NCI-H2171 treated with DMSO at 0.1 percent for 48 hours (cell line): ENCODE measurements at regions not wholly inside any gene's neighbourhood (a gene's known extent, or its start where the extent isn't known, plus 50 kb on each side); places are given as distances from the start of the nearest gene placed in this dataset.
A peak's percentile ranks its signal among the peaks of the same experiment; 100 is the strongest.
"Not testable (repeated sequence)": the region's sequence is repeated elsewhere in the genome, so short reads cannot be mapped to it uniquely, and the experiment has no call there.

Source experiments
- DNase-seq: peaks from one replicate; lab custom pipeline; 2025; lab: John Stamatoyannopoulos, UW

DNA sequence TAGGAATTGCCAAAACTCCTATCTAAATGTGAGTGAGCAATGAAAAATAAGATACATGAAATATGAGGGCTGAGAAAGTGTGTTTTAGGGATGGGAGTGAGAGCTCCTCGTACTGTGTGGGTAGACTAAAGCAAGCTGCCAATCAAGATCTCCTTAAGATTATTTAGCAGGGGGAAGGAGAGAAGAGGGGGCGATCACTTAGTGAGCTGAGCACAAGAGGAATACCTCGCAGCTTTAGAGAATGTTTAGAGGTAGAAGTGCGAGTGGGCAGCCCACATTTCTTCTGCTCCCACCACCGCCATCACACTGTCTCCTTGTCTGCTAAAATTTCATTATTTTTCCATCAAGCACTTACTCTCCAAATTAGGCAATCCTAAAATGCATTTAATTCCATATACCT is 312.6 kb downstream of the ALDH8A1 start:
- no peak for DNase-seq

DNA sequence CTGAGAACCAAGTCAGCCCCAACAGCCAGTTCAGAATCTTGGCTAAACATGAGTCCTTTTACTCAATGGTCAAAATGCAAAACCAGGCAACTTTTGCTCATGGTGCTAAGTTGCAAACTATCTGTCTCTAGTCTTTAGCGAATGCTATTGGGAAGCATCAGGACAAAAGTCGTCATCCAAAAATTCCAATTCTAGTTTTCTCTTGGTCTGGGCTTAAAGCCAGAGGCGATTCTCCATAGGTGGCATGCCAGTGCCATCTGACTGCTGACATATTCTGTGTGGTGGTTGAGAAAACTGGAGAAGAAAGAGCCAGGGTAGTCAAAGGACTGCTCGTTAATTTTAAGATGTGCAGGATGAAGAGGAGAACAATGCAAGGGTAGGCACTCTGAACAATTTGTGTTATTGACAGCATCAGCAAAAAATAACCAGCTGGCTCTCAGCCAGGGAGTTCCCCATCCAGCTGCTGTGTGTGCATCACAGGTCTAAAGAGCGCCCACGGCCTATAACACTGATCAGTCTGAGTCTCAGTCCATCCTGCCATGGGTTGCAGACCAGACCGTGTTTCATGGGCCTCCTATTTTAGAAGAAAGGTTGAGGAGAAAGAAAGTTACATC is 313.6 kb downstream of the ALDH8A1 start:
- peak; percentile 39 for DNase-seq

DNA sequence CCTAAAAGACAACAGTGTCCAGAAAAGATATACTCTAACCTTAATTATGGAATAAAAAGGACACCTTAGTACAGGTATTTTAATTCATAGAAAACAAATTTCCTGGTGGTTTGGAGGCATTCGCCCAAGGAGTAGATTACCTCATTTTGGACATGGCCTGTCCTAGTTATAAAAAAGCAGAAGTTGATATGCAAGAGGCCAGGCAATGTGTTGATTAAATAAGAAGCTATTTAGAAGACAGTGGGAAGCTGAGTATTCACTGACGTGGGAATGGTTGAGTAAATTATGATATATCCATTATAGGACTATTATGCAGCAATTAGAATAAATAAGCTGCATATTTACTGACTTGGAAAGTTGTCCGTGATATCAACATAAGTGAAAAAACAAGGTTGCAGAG is 314.9 kb downstream of the ALDH8A1 start:
- DNase-seq = no peak

DNA sequence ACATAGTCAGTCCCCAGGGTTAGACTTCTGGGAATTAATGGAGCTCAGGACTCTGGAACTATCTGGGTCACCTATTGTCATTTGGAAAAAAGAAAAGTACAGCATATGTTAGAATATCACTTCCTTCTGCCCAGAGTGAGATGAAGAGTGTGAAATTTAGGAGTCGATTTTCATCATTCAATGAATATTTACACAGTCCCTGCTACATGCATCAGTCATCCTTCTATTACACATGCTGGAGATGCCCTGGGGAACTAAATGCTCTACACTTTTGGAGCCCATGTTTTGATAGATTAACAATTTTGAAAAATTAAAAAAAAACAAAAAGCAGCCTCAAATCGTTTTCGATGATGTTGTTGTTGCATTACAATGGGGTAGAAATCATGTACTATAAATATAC is 315.4 kb downstream of the ALDH8A1 start:
- DNase-seq = no peak

DNA sequence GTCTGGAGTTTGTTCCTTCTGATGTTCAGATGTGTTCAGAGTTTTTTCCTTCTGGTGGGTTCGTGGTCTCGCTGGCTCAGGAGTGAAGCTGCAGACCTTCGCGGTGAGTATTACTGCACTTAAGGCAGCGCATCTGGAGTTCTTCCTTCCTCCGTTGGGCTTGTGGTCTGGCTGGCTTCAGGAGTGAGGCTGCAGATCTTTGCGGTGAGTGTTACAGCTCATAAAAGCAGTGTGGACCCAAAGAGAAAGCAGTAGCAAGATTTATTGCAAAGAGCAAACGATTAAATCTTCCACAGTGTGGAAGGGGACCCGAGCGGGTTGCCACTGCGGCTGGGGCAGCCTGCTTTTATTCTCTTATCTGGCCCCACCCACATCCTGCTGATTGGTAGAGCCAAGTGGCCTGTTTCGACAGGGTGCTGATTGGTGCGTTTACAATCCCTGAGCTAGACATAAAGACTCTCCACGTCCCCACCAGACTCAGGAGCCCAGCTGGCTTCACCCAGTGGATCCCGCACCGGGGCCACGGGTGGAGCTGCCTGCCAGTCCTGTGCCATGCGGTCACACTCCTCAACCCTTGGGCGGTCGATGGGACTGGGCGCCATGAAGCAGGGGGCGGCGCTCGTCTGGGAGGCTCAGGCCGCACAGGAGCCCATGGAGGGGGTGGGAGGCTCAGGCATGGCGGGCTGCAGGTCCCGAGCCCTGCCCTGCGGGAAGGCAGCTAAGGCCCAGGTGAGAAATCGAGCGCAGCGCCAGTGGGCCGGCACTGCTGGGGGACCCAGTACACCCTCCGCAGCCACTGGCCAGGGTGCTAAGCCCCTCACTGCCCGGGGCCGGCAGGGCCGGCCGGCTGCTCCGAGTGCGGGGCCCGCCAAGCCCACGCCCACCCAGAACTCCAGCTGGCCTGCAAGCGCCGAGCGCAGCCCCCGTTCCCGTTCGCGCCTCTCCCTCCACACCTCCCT is 315.3 kb upstream of the SGK1 start:
- DNase-seq = not testable (repeated sequence)

DNA sequence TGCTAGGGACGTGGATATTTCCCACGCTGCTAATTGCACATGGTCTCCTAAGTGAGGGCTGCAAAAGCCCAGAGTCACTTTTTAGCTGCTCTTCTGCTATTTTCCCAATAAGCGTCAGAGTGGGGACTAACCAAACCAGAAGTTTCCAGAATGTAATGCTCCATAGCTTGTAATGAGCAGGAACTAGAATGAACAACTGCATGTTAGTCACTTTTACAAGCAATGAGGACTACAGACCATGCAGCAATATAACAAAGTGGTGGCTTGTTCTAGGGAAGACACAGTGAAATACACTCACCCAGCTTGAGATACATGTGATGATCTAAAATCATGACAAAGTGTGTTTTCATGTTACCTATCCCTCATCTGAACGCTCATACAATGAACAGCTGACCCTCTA is 314.1 kb upstream of the SGK1 start:
- DNase-seq = no peak

DNA sequence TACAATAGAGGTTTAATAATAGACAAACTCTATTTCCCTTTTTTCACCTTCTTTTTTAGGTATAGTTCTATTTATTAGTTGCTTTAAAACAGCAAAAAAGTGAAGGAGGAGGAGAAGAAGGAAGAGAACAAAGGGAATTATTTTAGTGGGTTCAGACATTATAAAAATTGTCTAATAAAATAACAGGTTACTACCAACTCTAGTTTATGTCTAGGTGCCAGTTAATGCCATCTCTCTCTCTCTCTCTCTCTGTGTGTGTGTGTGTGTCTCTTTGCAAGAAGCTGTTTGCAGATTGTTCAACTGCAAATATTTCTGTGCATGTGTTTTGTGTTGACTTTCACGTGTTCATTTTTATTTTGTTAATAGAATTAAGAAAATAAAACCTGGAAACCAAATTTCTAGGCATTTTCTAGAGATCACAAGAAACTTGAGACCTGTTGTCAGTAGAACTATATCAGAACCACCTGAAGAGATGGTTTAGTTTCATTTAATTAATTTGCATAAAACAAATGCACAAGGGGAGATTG is 313.5 kb upstream of the SGK1 start:
- DNase-seq = no peak

DNA sequence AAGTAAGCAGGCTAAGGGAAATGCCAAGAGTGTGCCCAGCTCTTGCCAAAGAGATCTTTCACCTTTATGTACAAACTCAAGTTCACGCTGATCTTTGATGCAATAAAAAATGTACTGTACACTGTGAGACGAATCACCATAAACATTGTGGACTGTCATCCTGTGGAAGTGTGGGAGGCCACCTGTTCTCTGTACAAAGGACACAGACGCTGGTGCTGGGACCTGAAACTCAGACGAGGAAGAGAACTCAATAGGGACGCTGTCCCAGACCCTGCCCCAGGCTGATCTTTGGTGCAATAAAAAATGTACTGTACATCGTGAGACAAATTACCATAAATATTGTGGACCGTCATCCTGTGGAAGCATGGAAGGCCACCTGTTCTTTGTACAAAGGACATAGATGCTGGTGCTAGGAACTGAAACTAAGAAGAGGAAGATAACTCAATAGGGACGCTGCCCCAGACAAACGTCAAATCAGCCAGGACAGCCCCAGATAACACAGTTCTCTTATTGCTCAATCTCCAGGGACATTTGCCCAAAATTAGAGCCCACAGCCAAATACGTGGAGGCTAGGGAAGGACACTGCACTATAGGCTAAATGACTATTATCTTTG is 312.7 kb upstream of the SGK1 start:
- no peak for DNase-seq

DNA sequence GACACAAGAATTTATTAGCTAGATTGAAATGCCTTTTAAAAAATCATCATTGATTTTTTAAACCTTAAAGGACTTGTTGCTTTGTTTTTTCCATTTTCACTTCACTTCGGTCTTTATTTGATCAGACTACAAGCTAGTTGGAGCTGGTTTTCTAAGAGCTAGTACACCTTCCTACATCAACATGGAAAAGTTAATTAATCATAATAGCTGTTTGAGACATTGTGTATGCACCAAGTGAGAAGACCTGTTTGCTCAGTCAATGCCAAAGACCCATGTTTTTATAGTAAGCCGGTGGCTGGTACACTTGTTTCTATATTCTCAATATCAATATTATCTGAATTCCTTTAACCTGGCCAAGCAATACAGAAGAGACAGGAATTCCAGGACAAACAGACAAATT is 310.2 kb upstream of the SGK1 start:
- DNase-seq = no peak

DNA sequence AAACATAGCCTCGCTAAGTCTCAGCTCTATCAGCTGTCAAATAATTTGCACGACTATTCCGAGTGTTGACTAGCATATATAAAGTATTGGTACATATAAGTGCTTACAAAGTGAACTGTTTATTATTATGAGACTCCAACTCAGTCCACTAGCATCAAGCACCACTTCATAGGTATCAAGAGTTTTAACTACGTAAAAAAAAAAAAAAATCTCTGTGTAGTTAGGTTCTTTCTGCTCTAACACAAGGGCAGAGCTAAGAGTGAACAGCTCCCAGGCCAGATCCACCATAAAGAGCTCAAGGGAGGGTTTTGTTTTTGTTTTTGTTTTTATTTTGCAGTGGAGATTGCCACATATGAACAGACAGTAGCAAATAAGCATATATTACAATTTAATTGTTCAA is 309.8 kb upstream of the SGK1 start:
- no peak for DNase-seq

DNA sequence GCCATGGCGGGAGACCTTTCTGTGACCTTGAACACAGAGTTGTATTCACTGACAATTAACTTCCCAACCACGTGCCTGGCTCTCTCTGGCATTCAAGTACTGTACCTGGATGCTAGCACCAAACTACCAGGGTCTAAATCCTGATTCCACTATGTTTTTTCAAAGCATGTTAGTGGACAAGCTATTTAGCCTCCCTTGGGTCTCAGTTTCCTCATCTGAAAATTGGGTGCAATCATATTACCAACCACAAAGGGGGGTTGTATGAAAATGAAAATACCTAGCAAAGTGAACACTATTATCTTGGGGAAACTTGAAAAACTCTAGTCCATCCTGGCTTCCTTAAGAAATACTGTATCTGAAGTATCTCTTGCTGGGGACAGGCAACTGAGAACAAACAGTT is 308.7 kb upstream of the SGK1 start:
- no peak for DNase-seq

DNA sequence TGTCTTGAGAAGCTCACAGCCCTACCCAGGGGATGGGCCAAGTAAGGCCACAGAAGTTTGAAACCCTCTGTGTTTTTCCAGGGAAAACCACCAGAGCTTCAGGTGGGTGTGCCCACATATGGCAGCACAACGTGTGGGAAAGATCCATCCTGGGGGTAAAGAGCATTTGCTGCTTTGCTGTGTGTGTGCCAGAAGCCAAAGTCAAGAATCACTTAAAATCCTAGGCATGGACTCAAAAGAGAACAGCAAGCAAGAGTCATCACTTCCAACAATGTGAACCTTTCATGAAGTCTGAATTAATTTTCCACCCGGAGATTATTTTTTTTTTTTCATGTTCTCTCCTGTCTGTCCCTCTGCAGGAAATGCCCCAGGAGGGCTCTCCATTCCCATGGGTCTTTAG is 308.2 kb upstream of the SGK1 start:
- no peak for DNase-seq

DNA sequence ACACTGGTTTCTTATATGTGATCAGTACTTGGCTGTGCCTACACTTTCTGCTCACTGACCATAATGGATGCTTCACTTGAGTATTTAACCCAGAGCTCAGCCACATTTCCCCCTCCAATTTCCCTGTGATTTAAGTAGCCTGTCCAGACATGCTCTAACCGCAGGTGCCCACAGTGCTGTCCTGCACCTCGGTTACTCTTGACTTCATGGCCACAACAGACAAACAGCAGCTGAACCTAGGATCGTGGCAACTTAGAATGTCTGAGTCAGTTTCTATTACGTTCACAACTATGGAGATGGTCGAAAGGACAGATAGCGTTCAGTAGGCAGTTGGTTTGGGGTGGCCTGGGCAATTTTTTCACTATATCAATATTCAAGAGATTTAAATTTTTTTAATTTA is 306.9 kb upstream of the SGK1 start:
- DNase-seq = no peak

DNA sequence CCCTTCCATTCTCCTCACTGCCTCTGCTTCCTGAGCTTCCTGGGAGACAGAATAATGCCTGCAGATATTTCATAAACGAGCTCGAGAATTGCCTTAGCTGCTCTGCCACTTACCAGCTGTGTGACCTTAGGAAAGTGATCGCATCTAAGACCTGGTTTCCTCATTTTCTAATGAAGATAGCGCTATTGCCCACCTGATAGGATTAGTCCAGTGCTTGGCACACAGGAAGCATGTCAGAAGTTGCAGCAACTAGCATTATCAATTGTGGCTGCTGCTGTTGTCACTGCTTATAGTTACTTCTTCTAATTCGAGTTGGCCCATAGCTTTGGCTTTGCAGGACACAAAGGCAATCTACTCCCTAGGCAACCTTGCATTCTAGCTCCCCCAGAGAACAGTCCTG is 305.5 kb upstream of the SGK1 start:
- DNase-seq = no peak

DNA sequence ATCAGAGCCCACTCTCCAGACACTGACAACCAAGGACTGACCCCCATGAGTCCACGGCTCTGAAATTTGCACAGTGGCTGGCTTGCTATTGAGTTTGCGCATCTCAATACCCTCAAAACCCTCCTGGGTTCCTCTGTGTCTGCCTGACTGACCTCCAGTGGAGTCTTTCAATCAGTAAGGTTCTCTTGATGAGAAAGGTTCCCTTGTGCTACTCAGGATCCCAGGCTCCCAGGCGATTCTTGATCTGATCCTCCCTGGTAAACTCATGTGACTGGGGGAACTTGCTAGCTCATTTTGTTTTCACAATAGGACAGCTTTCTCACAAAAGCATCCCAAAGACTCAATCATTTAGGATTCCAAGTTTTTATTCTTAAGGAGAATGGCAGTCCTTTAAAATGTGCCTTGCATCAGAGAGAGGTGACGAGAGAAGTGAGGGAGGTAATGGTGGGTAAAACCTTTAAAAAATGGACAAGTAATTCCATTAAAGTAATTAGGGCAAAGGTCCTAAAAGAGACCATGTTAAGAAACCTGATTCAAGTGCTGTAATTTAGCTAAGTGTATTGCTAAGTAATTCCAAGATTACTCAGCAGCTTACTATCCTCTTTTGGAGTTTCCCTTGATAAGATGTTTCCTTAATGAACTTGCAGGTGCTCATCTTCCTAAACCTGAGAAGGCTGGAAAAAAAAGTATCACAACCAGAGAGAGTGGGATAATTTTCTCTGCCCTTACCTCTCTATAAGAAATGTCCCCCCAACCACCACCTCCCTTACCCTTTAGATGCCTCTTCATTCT is 304.7 kb upstream of the SGK1 start:
- no peak for DNase-seq

DNA sequence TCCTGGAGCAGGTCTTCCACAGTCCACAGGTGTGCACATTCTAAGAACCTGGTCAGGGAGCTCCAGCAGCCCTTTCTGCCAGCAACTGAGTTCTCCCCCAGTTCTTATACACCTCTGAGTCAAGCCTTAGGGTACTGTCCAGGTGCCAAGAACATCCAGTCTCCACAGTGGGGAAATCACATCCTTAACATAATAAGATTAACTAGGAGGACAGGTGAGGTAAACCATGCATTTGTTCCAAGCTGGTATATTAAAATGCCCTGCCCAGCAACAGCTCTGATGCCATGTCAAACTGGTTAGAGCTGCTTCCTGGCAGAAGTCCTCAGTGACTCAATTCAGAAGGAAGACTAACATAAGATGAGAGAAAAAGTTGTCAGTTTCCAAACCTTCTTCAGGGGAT is 303.9 kb upstream of the SGK1 start:
- no peak for DNase-seq

DNA sequence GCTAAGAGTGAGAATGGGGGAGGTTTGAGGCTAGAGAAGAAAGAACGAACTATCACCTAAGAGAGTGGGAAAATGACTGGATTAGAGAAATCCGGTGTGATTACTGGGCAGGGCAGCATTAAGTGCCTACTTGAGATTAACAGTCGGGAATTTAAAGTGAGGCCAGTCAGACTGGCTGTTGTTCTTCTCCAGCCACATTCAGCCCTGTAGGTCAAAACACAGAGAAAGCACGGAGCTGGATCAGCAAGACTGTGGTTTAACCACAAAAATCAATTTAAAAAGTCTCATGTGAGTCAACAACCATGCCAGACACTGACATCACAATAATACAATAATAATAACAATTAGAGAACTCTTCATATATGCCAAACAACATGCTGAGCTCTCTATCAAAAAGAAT is 301.9 kb upstream of the SGK1 start:
- no peak for DNase-seq

DNA sequence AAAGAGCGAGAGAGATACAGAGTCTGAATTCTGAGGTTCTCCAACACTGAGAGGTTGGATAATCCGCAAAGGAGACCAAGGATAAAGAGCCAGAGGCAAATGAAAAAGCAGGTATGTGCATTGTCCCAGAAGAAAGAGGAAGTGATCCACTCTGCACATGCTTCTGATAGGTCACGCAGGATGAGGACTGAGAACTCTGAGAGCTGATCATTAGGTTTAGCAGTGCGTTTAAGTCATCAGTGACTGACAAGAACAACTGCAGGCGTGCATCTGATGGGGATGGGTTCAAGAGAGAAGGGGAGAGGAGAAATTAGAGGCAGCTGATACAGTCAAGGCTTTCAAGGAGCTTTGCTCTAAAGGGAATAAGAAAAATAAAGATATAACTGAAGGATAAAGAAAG is 301.2 kb upstream of the SGK1 start:
- DNase-seq = no peak

DNA sequence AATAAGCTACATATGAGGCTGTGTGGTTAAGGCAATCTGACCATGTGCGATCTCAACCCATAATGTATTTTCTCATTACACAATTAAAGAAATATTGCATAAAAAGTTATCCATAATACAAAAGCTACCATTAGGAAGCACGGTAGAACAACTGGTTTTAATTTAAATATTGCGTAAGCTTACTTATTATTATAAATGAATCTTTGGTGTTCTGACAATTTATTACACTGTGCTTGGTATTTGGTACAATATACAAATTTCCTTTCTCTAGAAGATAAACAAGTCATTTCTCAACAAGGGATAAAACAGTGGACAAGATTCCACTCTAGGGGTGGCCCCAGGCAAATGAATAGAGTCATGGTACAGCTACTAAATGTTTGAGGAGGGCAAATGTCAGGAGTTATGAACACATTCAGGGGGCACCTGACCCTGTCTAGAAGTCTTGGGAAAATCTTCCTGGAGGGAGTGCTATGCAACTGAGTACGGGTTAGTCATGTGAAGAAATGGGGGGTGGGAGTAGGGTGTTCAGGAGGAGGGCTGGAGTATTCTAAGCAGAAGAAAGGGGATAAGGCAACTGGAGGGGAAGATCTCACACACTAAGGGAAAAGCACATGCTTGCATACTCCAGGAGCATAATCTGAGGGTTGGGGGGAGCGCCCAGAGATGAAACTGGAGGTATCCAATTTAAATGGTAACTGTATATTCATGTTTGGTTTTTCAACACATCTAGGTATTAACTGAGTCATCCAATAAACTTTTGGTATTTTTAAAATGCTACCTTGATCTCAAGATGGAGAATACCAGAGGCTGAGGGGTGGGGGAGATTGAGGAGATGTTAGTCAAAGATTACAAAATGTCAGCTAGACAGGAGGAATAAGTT is 296.9 kb upstream of the SGK1 start:
- no peak for DNase-seq

DNA sequence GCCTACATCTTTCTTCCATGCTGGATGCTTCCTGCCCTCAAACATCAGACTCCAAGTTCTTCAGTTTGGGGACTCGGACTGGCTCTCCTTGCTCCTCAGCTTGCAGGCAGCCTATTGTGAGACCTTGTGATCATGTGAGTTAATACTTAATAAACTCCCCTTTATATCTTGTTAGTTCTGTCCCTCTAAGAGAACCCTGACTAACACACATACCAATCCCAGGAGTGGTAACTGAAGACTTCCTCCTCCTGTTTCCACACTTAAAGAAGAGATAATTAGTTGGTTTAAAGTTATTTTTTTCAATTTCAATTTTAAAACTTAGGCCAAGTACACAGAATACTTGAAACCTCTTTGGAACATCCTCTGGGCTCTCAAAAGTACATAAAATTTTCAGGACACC is 294.2 kb upstream of the SGK1 start:
- DNase-seq = not testable (repeated sequence)

DNA sequence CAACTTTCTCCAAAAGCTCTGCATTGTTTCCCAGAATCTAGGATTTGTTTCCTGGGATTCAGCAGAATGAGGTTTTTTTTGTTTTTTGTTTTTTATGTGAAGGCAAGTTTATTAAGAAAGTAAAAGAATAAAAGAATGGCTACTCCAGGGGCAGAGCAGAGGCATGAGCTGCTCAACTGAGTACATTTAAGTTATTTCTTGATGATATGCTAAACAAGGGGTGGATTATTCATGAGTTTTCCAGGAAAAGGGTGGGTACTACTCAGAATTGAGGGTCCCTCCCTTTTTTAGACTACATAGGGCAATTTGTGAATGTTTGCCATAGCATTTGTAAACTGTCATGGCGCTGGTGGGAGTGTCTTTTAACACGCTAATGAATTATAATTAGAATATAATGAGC is 292.5 kb upstream of the SGK1 start:
- no peak for DNase-seq
